ENCODE measurements at regions not wholly inside any gene's neighbourhood (a gene's known extent, or its start where the extent isn't known, plus 50 kb on each side); places are given as distances from the start of the nearest gene placed in this dataset.

GRCh38 chr18:53689886-53690285, 534.6 kb downstream of the MBD2 start:
- Histone ChIP-seq H3K4me3 (replicated peaks; ENCODE audit: low read depth, low read length) (no peak overlapping the region), H3K27me3 (replicated peaks; ENCODE audit: control insufficient read depth, insufficient read depth, low read length) (no peaks in the 10 kb centered on the region), H3K36me3 (ENCODE audit: control insufficient read depth, insufficient read depth, low read length) (no peaks in the 10 kb centered on the region)
- DNase-seq (ENCODE audit: extremely low read depth, insufficient read length) = no peak
- no peak for TF ChIP-seq CTCF (IDR thresholded peaks at IDR 0.05; ENCODE audit: insufficient read depth, low read length, poor library complexity, severe bottlenecking)

DNA sequence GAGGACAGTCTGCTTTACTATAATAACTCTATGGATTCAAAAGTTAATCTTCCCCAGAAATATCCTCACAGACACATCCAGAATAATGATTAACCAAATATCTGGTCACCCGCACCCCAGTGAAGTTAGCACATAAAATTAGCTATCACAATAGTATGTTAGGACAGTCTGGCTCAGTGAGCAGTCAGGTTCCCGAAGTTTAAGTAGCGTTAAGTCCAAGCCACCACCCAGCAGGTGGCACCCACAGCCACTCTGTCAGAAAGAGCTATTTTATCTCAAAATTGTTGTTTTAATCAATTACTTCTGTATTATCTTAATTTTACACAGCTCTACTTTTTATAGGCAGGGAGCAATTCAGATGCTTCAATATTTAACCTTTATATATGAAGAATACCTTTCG, 537.5 kb downstream of the MBD2 start:
- TF ChIP-seq CTCF (IDR thresholded peaks at IDR 0.05; ENCODE audit: insufficient read depth, low read length, poor library complexity, severe bottlenecking) = no peak
- Histone ChIP-seq H3K27me3 (replicated peaks; ENCODE audit: control insufficient read depth, insufficient read depth, low read length) (no peaks in the 10 kb centered on the region), H3K4me3 (replicated peaks; ENCODE audit: low read depth, low read length) (no peak overlapping the region), H3K36me3 (ENCODE audit: control insufficient read depth, insufficient read depth, low read length) (no peaks in the 10 kb centered on the region)
- DNase-seq (ENCODE audit: extremely low read depth, insufficient read length) = no peak

DNA sequence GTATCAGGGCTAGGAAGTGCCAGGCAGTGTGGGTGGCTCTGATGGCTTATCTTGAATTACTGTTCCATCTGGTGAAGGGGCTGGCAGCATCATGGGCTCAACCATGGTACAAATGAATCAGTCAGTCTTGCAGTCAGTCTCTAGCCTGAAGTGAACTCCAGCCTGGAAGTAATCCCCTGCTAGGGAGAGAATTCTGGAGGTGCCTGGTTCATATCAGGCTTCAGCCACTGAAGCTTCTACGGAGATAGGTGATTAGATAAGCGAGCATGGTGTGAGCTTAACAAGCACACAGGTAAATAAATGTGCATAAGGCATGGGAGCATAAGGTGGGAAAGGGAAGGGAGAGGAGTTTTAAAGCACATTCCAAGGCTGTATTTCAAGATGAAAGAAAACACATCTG, 541.7 kb downstream of the MBD2 start:
- DNase-seq (ENCODE audit: extremely low read depth, insufficient read length) = no peak
- H3K4me3 ChIP-seq (replicated peaks; ENCODE audit: low read depth, low read length) = no peak overlapping the region
- H3K36me3 ChIP-seq (ENCODE audit: control insufficient read depth, insufficient read depth, low read length) = no peaks in the 10 kb centered on the region
- TF ChIP-seq CTCF (IDR thresholded peaks at IDR 0.05; ENCODE audit: insufficient read depth, low read length, poor library complexity, severe bottlenecking) = no peak
- no peaks in the 10 kb centered on the region for H3K27me3 ChIP-seq (replicated peaks; ENCODE audit: control insufficient read depth, insufficient read depth, low read length)

- Histone ChIP-seq H3K4me3 (replicated peaks; ENCODE audit: low read depth, low read length) (no peak overlapping the region), H3K27me3 (replicated peaks; ENCODE audit: control insufficient read depth, insufficient read depth, low read length) (no peaks in the 10 kb centered on the region), H3K36me3 (ENCODE audit: control insufficient read depth, insufficient read depth, low read length) (no peaks in the 10 kb centered on the region)
- TF ChIP-seq CTCF (IDR thresholded peaks at IDR 0.05; ENCODE audit: insufficient read depth, low read length, poor library complexity, severe bottlenecking) = no peak
- no peak for DNase-seq (ENCODE audit: extremely low read depth, insufficient read length)
Measured at GRCh38 chr18:53677480-53677879, 547.0 kb downstream of the MBD2 start.

DNA sequence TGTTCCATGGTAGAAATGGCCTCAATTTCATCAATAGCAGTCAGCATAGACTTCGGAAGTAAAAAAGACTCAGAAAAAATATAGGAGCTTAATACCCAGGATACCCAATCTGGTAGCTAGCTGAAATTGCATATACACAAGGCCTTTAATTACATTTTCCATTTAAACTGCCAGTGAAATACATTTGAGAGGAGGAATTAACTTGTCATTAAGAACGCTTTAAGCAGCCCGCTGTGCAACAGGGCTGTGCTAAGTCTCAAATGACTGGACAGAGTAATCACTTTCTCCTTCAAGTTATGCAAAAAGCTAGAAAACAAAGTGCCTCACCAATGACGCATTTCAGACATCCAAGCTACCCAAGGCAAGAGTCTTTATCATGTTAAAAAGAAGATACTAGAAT, 558.8 kb downstream of the MBD2 start:
- H3K4me3 ChIP-seq (replicated peaks; ENCODE audit: low read depth, low read length) = no peak overlapping the region
- H3K27me3 ChIP-seq (replicated peaks; ENCODE audit: control insufficient read depth, insufficient read depth, low read length) = no peaks in the 10 kb centered on the region
- TF ChIP-seq CTCF (IDR thresholded peaks at IDR 0.05; ENCODE audit: insufficient read depth, low read length, poor library complexity, severe bottlenecking) = no peak
- DNase-seq (ENCODE audit: extremely low read depth, insufficient read length) = no peak
- no peaks in the 10 kb centered on the region for H3K36me3 ChIP-seq (ENCODE audit: control insufficient read depth, insufficient read depth, low read length)

DNA sequence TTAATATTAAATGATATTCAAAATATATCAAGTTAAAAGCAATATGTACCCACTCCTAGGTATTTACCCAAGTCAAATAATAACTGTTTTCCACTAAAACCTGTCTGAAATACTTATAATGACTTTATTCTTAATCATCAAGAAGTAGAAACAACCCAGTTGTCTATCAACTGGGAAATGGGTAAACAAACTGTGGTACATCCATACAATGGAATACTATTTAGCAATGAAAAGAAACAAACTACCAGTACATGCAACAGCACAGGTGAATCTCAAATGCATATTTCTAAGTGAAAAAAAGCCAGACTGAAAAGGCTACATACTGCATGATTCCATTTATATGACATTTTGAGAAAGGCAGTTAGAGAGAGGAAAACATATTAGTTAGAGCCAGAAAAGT, 559.9 kb downstream of the MBD2 start:
- DNase-seq (ENCODE audit: extremely low read depth, insufficient read length) = no peak
- no peak for TF ChIP-seq CTCF (IDR thresholded peaks at IDR 0.05; ENCODE audit: insufficient read depth, low read length, poor library complexity, severe bottlenecking)
- Histone ChIP-seq H3K36me3 (ENCODE audit: control insufficient read depth, insufficient read depth, low read length) (no peaks in the 10 kb centered on the region), H3K4me3 (replicated peaks; ENCODE audit: low read depth, low read length) (no peak overlapping the region), H3K27me3 (replicated peaks; ENCODE audit: control insufficient read depth, insufficient read depth, low read length) (no peaks in the 10 kb centered on the region)
